ENCODE measurements at regions not wholly inside any gene's neighbourhood (a gene's known extent, or its start where the extent isn't known, plus 50 kb on each side); places are given as distances from the start of the nearest gene placed in this dataset.

DNA sequence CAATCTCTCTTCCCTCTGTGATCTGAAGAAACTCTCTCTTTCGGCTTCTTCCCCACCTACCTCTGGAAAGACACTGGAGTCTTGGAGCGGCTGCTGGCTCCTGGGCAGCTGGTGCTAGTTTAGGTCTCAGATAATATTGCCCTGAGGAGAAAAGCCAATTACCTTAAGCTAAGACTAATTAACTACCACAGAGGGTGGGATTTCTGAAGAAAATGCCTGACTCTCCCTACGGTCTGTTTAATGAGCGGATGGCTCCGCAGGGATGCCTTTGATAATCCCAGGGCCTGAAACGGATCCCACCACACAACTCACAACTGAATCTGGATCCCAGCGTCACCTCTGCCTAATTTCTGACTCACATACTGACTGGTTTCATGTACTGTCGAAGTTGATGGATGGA lies 127.0 kb upstream of the NLRP1 start:
- TF ChIP-seq POLR2A (IDR thresholded peaks at IDR 0.05) (no peak), CTCF (IDR thresholded peaks at IDR 0.05) (no peak)
- Histone ChIP-seq H3K27me3 (no peaks in the 10 kb centered on the region), H3K4me3 (replicated peaks in 1 of 3) (no peak overlapping the region), H3K4me1 (no peaks in the 10 kb centered on the region), H3K9me3 (no peaks in the 10 kb centered on the region), H3K27ac (no peak overlapping the region), H3K36me3 (no peaks in the 10 kb centered on the region)
- intact Hi-C loops (cut with DNase I): no loop called here
- DNase-seq: no peak
- WGBS, 2 donors: 42 to 47% methylated on average over 8 of the region's 8 CpGs

DNA sequence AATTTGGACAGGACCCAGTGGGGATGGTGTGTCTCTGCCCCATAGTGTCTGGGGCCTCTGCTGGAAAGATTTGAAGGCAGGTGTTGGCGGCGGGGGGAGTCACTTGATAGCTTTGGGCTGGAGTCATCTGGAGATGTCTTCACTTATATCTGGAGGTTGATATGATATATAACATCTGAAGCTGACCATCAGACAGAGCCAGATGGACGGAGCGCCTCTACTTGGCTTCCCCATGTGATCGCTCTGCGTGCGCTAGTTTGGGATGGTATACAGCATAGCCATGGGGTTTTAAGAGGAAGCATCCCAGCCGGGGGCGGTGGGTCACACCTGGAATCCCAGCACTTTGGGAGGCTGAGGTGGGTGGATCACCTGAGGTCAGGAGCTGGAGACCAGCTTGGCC lies 130.7 kb upstream of the NLRP1 start:
- intact Hi-C loops (cut with DNase I): no loop called here
- no peaks in the 10 kb centered on the region for H3K27me3 ChIP-seq
- no peaks in the 10 kb centered on the region for H3K36me3 ChIP-seq
- no peak for DNase-seq
- TF ChIP-seq CTCF (IDR thresholded peaks at IDR 0.05) (no peak), POLR2A (IDR thresholded peaks at IDR 0.05) (no peak)
- no peak overlapping the region for H3K27ac ChIP-seq
- no peaks in the 10 kb centered on the region for H3K4me1 ChIP-seq
- 93 to 98% methylated on average over 9 of the region's 9 CpGs for WGBS, 2 donors
- H3K9me3 ChIP-seq: no peaks in the 10 kb centered on the region
- H3K4me3 ChIP-seq (replicated peaks in 1 of 3): no peak overlapping the region

GRCh38 chr17:5715478-5715877 lies 131.2 kb upstream of the NLRP1 start:
- Histone ChIP-seq H3K9me3 (no peaks in the 10 kb centered on the region), H3K4me1 (no peaks in the 10 kb centered on the region), H3K27me3 (no peaks in the 10 kb centered on the region), H3K36me3 (no peaks in the 10 kb centered on the region), H3K4me3 (replicated peaks in 1 of 3) (no peak overlapping the region), H3K27ac (no peak overlapping the region)
- DNase-seq: no peak
- intact Hi-C loops (cut with DNase I): no loop called here
- 74 to 88% methylated on average over 8 of the region's 8 CpGs for WGBS, 2 donors
- TF ChIP-seq CTCF (IDR thresholded peaks at IDR 0.05) (no peak), POLR2A (IDR thresholded peaks at IDR 0.05) (no peak)

DNA sequence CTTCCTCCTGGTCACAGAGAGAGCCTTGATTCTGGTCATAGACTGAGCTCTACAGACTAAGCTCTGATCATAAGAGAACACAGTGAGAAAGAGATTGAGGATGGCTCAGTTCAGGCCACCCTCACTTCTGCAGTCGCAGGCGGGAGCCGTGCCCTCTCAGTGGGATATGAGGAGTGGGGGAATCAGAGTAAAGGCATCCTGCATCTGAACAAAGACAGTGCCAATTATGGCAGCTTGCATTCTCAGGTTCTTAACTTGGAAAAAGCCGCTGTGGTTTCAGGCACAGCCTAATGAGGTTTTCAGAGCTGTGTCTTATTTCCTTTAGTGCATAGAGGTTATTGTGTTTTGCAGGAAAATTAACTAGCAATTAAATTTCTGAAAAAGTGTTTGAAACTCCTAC lies 134.4 kb upstream of the NLRP1 start:
- H3K9me3 ChIP-seq: no peaks in the 10 kb centered on the region
- no peaks in the 10 kb centered on the region for H3K36me3 ChIP-seq
- intact Hi-C loops (cut with DNase I): no loop called here
- DNase-seq: no peak
- WGBS, 2 donors: 67 to 77% methylated on average over 4 of the region's 4 CpGs
- H3K4me3 ChIP-seq (replicated peaks in 1 of 3): no peak overlapping the region
- TF ChIP-seq CTCF (IDR thresholded peaks at IDR 0.05) (no peak), POLR2A (IDR thresholded peaks at IDR 0.05) (no peak)
- no peaks in the 10 kb centered on the region for H3K4me1 ChIP-seq
- H3K27me3 ChIP-seq: no peaks in the 10 kb centered on the region
- H3K27ac ChIP-seq: no peak overlapping the region

DNA sequence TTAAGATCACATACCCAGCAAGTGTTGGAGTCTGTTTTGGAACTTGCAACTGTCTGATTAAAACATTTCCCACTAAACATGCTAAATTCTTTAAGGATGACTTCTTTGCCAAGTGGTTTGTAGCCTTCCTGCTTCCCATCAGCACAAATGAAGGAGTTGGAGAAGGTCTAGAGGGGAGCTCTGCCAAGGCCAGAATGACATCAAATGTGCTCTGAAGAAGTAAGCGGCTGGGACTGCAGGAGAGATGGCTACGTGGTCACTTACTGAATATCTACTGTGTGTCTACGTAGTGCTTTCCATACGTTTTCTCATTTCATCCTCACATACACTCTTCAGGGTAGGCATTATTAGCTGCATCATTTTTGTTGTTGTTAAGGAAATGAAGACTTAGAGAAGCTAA lies 135.7 kb upstream of the NLRP1 start:
- Histone ChIP-seq H3K4me3 (replicated peaks in 1 of 3) (no peak overlapping the region), H3K9me3 (no peaks in the 10 kb centered on the region), H3K27ac (no peak overlapping the region), H3K27me3 (no peaks in the 10 kb centered on the region), H3K36me3 (no peaks in the 10 kb centered on the region), H3K4me1 (no peaks in the 10 kb centered on the region)
- 79 to 87% methylated on average over 4 of the region's 4 CpGs for WGBS, 2 donors
- DNase-seq: no peak
- TF ChIP-seq CTCF (IDR thresholded peaks at IDR 0.05) (no peak), POLR2A (IDR thresholded peaks at IDR 0.05) (no peak)
- intact Hi-C loops (cut with DNase I): no loop called here
